Stimulated activated CD8-positive, alpha-beta memory T cell treated with anti-CD3 and anti-CD28 coated beads, Interleukin-7, amount 100 ng/mL, for 24 hours (primary cell): ENCODE measurements at regions not wholly inside any gene's neighbourhood (a gene's known extent, or its start where the extent isn't known, plus 50 kb on each side); places are given as distances from the start of the nearest gene placed in this dataset.

Experiments used
- DNase-seq: peaks from one replicate; pipeline ENCODE4 v3.0.0-alpha.2; 2020; ENCODE audit warnings: low read depth

GRCh38 chr7:155868955-155869783 lies 56.9 kb upstream of the SHH start:
- no peak for DNase-seq

DNA sequence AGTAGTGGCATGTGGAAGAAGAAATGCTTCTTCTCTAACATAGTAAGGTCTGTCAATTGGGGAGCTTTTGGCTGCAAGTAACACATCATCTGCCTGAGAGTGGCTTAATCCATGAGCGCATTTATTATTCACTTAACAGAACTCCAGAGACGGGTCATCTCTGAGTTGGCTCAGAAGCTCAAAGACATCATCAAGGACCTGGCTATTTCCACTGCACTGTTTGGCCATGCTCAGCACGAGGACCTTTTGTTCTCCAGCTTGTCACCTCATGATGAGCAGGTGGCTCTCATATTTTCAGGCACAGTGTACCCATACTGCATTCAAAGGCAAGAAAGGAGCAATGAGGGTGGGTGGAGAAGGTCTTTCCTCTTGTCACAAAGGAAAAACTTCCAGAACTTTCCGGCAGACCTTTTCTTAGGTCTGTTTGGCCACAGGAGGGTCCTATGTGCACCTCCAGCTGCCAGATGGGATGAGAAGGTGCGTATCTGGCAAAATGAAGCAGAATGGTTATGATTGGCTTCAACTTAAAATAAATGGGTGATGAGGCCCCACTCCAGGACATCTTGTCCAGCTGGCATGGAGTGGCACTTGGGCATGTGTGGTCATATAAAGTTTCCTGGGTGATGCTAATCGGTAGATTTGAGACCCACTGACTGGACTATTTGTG lies 55.6 kb upstream of the SHH start:
- DNase-seq, result no peak

- no peak for DNase-seq
These were observed 55.0 kb upstream of the SHH start for GRCh38 chr7:155867280-155867679.

DNA sequence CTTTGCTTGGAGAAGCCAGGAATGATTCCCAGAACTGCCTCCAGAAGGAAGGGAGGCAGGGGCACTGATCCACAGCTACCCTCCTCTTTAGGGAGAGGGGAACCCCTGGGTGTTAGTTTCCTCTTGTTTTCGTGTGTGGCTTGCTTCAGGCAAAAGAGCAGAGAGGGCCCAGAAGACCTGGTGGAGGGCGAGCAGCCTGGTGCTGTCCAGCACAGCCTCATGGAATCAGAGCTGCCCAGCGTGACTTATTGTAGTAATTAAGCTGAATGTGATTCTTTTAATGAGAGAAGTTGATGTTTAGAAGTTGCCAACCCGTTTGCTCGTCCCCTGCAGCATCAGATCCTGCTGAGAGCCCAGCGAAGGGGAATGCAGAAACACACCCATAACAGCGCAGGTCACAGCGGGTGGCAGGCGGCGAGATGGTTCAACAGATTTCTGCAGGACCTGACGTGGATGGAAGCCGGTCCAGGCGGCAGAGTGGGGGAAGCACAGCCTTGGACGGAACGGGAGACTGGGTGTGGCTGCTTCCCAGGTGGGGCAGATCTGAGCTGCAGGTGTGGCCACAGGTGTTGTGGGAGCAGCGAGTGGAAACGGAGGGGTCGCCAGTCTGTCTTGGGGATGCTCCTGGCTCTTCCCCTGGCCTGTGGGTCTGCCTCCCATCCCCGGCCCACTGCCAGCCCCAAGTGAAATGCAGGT lies 53.7 kb upstream of the SHH start:
- no peak for DNase-seq

DNA sequence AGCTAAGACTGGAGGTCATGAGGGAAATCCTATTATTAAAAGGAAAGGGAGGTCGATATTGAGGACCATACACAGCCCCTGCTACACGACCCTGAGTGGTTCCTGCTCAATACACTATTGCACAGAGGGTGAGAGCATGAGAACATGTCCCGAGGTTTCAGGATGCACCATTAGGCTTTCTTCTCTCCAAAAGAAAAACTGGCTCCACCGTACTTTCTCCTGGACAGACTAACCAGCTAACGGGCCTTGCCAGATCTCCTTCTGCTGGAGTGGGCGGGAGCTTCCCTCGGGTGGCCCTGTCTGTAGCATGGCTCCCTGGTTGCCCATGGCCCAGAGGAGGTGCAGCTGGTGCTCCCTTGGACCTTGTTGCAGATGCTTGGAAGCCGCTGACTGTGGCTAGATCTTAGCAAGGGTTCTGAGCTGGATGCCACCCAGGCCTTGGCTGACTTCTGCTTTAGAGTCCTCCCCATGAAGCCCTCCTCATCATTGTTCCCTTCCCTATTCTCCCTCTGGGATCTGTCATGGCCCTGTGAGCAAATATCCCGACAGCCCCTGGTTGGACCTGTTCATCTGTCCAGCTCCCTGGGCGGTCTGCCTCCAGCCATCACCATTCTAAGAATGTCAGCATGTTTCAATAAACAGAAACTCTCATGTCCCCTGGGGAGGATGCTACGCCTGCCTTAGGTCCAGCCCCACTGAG lies 52.9 kb upstream of the SHH start:
- DNase-seq, result no peak

DNA sequence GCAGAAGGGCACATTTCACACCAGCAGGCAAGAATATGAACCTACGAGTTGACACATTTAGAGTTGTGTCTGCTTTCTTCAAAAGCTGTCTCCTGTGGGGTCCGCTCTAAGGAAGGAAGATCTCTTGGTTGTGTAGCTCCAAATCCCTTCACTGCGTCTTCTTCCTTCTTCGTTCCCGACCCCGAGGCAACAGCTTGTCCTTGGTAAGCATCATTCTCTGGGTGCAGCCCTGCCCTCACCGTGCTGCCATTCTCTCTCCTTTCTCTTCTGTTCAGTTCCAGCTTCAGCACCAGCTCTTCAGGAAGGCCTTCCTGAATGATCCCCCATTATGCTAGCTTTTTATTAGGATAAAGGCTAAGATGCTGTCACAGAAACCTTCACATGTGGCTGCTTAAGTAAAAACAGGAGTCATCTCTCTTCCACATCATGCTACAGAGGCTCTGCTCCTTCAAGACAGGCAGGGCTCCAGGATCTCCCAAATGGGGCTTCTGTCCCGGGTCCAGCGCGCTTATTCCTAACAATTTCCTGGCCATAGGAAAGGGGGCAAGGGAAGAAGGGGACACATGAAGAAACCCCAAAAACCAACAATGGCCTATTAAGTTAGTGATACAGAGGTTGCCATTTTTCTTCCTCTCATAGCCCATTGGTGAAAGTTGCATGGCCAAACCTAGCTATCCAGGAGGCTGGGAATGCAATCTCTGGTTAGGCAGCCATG lies 52.2 kb upstream of the SHH start:
- DNase-seq, result no peak

GRCh38 chr7:155863721-155864151 lies 51.5 kb upstream of the SHH start:
- no peak for DNase-seq

DNA sequence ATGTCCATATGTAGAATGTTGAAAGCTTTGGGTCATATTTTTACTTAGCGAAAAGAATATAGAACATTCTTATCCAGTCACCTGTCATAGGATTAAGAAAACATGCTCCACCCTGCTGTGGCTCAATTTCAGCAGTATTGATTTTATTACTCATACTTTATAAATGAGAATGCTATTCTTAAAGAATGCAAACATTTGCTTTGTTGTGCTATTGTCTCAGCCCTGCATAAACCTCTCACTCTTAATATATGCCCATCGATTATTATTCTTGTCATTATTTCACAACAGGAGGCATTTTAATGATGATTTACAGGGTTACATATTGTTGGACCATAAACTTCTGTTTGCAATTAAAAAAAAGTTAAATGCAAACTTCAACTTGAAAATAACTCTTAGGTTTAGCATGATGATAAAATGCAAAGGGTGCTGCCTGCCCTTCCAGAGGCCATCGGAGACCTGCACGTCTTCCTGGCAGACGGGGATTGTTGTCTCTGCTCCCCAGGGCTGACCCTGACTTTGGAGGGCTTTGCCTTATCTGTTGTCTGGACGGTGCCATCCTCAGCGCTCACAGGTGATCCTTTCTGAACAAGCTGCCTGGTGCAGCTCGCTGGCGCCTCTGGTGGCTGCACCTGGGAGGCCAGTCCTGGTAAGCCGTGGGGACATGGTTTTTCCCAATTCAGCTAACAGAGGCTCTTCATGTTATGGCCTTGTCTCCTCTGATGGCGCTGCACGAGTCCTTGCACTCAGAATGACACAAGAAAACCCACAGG lies 50.0 kb upstream of the SHH start:
- DNase-seq, result no peak
